Sigmoid colon (tissue), 4 donors: ENCODE measurements at regions not wholly inside any gene's neighbourhood (a gene's known extent, or its start where the extent isn't known, plus 50 kb on each side); places are given as distances from the start of the nearest gene placed in this dataset.
"Not testable (repeated sequence)": the region's sequence is repeated elsewhere in the genome, so short reads cannot be mapped to it uniquely, and the experiment has no call there.

Experiments
- EP300 ChIP-seq, 4 donors: sonication (generic); formaldehyde crosslinking; IDR thresholded peaks; one replicate each; pipeline ENCODE4 v1.6.1; 2017; ENCODE audit warnings: antibody characterized with exemption in 4 of 4
- POLR2A ChIP-seq, 2 donors: fragments of 450-650 bp; IDR thresholded peaks; one replicate each; pipeline ENCODE4 v1.6.1; 2016; ENCODE audit warnings: antibody characterized with exemption in 2 of 2, mild to moderate bottlenecking in 2 of 2, moderate library complexity in 2 of 2
- TF ChIP-seq, protein P1 (sequence below), 4 experiments: fragments of 450-650 bp in 3 of 4; fragments of 200-600 bp in 1 of 4; IDR thresholded peaks; one replicate each; pipeline ENCODE4 v1.5.1; 2016 to 2019; ENCODE audit warnings: antibody characterized with exemption in 4 of 4, mild to moderate bottlenecking in 3 of 4, moderate library complexity in 2 of 4

DNA sequence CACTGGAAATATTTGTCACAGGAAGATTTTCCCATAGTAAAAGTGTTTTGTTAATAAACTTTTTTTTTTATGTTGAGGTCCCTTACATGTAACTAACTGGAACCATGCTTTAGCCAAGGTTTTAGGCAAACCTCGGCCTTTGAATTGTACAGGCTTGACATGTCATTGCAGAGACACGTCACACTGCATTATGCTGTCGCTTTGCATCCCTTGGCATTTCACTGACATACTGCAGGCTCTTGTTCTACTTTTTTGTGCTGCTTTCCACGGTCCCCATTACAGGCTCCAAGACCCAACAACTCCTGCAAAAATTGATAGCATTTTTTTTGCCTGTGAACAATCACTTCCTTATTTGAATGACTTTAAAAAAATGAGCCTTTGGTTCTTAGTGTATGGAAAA is 112.5 kb upstream of the POMZP3 start:
- TF ChIP-seq, protein P1, sequence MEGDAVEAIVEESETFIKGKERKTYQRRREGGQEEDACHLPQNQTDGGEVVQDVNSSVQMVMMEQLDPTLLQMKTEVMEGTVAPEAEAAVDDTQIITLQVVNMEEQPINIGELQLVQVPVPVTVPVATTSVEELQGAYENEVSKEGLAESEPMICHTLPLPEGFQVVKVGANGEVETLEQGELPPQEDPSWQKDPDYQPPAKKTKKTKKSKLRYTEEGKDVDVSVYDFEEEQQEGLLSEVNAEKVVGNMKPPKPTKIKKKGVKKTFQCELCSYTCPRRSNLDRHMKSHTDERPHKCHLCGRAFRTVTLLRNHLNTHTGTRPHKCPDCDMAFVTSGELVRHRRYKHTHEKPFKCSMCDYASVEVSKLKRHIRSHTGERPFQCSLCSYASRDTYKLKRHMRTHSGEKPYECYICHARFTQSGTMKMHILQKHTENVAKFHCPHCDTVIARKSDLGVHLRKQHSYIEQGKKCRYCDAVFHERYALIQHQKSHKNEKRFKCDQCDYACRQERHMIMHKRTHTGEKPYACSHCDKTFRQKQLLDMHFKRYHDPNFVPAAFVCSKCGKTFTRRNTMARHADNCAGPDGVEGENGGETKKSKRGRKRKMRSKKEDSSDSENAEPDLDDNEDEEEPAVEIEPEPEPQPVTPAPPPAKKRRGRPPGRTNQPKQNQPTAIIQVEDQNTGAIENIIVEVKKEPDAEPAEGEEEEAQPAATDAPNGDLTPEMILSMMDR (IDR thresholded peaks at IDR 0.05) = not testable (repeated sequence)
- TF ChIP-seq POLR2A, EP300 (IDR thresholded peaks at IDR 0.05): not testable (repeated sequence)
